OCI-M2 (cell line): ENCODE measurements at regions not wholly inside any gene's neighbourhood (a gene's known extent, or its start where the extent isn't known, plus 50 kb on each side); places are given as distances from the start of the nearest gene placed in this dataset.

Source experiments
- DNase-seq: peaks from one replicate; lab custom pipeline; 2025; ENCODE audit not compliant: unreplicated experiment; lab: John Stamatoyannopoulos, UW

DNA sequence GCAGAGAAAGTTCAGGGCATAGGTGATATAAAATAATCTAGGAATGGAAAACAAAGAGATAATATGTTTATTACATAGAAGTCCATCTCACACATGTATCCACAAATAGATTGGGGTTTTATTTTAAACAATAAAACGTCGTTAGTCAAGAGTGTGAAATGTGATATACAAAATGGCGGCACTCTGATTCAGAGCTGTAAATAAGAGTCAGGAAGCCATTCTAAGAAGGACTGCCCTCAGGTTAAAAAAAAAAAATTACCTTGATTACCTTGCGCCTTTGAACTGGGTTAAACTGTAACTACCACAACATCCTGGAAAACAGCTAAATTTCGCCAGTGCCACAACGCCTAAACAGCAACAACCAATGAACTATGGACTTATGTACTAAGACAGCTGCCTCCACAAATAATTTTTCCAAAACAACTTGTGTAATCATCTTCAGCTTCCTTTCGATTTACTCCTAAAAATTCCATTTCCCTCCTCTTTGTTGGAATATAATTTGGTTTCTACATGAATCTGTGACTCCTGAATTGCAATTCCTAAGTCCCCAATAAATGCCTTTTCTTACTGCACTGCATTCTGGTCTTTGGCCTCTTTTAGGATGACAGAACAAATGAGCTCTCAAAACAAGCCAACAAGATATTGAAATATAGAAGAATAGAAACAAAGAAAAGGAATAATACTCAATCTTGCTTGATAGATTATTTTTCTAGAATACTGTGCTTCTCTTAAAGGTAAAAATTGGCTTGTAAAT is 1019.5 kb upstream of the MAP3K7 start:
- DNase-seq = no peak

GRCh38 chr6:91600561-91600960 is 1013.7 kb upstream of the MAP3K7 start:
- no peak for DNase-seq

DNA sequence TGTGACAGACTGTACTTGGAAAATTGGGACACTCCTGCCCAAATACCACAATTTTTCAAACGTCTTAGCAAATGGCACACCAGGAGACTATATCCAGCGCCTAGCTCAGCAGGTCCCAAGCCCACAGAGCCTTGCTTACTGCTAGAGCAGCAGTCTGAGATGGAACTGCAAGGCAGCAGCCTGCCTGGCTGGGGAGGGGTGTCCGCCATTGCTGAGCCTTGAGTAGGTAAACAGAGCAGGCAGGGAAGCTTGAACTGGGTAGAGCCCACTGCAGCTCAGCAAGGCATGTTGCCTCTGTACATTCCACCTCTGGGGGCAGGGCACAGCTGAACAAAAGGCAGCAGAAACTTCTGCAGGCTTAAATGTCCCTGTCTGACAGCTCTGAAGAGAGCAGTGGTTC is 1003.3 kb upstream of the MAP3K7 start:
- DNase-seq = no peak

DNA sequence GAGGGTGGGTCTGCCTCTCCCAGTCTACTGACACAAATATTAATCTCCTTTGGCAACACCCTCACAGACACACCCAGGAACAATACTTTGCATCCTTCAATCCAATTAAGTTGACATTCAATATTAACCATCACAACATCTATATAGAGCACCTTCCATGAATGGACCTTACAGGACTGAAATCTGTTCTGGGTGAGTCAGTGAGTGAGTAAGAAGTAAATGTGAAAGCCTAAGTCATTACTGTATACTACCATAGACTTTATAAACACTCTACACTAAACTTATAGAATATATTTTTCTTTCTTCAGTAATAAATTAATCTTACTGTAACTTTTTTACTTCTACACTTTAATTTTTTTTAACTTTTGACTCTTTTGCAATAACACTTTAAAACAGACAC is 993.8 kb upstream of the MAP3K7 start:
- DNase-seq = no peak

DNA sequence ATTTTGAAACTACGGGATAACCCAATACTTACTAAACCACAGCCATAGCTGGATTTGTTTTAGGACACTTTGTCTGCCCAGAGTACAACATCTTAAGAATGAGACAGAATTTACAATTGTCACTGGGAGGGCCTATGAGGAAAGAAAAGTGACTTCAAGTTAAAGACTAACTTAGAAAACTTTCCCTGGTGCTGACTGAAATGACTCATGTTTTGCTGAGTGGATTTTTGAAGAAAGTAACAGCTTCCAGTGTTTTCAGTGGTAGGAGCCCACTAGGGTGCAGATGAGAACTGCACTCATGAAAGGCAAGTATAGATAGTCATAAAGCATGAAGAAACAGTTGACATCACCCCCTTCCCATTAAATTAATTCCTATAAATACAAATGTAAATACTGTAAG is 988.2 kb upstream of the MAP3K7 start:
- no peak for DNase-seq

- DNase-seq = no peak
These were observed 987.0 kb upstream of the MAP3K7 start for GRCh38 chr6:91573826-91574416.

DNA sequence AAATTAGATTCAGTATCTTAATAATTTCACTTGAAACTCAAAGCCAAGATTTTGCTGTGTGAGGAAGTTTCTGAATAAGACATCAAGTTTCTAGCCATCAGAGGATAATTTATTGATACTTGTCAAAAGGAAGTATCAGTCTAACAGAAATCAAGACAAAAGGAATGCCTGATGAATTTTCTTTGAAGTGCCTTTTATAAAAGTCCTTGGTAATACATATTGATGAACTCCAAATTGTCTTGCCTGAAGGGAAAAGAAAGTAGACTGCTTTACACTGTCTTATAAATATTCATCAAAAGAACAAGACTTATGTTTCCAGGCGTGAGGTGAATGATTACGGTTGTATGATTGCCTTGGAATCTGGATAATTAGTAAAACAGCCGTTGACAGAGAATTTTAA is 986.0 kb upstream of the MAP3K7 start:
- no peak for DNase-seq

GRCh38 chr6:91569071-91569470 is 982.2 kb upstream of the MAP3K7 start:
- no peak for DNase-seq

DNA sequence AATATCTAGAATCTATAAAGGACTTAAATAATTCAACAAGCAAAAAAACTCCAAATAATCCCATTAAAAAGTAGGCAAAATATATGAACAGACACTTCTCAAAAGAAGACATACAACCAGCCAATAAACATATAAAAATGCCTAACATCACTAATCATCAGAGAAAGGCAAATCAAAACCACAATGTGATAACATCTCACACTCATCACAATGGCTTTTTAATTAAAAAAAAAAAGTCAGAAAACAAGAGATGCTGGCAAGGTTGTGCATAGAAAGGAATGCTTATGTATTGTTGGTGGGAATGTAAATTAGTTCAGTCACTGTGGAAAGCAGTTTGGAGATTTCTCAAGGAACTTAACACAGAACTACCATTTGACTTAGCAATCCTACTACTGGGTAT is 979.6 kb upstream of the MAP3K7 start:
- DNase-seq = no peak

GRCh38 chr6:91565207-91565606 is 978.3 kb upstream of the MAP3K7 start:
- DNase-seq = no peak

DNA sequence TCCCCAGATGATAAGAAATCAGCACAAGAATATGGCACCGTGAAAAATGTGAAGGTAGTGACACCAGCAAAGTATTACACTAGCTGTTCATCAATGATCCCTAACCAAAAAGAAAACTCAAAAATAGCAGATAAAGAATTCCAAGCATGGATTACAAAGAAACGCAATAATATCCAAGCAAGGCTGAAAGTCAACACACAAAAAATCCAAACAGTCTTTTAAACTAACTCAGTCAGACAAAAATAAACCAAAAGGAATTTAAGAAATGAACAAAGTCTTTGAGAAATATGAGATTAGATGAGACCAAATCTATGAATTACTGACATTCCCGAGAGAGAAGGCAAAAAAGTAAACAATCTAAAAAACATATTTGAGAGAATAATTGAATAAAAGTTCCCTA is 976.1 kb upstream of the MAP3K7 start:
- DNase-seq = no peak

DNA sequence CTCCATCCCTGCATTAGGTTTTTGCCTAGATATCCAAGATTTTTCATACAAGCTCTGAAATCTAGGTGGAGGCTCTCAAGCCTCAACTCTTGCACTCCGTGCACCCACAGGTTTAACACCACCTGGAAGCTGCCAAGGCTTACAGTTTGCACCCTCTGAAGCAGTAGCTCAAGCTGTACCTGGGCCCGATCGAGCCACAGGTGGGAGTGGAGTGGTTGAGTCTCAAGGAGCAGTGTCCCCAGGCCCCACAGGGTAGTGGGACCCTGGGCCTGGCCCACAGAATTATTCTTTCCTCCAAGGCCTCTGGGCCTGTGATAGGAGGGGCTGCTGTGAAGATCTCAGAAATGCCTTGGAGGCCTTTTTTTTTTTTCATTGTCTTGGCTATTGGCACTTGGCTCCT is 973.5 kb upstream of the MAP3K7 start:
- DNase-seq = no peak

GRCh38 chr6:91540902-91541301 is 954.0 kb upstream of the MAP3K7 start:
- no peak for DNase-seq

DNA sequence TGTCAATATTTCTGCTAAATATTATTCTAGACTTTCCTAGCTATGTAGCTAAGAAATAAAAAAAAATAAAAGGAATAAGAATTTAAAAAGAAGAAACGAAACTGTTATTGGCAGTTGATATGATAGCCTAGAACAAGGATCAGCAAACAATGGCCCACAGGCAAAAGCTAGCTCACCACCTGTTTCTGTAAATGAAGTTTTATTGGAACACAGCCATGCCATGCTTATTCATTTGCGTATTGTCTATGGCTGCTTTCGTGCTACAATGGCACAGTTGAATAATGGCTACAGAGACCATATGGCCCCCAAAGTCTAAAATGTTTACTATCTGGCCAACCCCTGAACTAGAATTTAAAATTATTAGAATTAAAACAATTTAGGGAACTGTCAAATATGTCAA is 952.6 kb upstream of the MAP3K7 start:
- no peak for DNase-seq

DNA sequence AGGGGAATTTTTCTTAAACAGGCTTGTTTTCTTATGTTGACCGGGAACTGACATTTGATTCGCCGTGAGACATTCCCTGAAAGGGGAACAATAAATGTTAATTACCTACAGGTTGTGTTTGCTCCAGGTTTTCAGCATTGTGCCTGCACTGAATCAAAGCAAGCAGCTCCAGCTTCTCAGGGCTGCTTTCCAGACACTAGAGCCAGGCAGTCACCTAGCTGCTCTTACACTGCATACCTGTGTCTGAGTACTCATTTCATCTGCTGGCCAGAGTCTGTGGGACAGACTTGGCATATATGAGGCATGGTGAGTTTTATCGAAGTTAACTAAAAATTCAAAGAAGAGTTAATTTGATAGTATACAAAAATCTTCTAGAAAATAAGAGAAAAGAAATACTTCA is 951.8 kb upstream of the MAP3K7 start:
- no peak for DNase-seq

DNA sequence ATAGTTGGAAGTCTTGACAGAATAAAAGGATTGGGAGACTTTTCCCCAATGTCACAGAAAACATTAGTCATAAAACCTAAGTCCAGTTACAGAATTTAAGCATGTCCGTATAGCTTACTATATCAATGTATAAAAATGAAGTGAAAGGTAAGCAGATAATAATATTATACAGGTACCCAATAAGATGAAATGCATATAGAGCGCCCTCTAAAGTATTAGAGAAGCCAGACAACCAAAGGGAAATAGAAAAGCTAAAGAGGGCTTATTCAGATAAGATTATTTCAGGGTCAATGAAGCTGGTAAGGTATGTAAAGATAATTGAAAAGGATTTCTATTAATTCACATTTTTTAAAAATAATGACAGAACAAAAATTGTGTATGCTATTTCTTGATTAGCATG is 947.7 kb upstream of the MAP3K7 start:
- DNase-seq = no peak

DNA sequence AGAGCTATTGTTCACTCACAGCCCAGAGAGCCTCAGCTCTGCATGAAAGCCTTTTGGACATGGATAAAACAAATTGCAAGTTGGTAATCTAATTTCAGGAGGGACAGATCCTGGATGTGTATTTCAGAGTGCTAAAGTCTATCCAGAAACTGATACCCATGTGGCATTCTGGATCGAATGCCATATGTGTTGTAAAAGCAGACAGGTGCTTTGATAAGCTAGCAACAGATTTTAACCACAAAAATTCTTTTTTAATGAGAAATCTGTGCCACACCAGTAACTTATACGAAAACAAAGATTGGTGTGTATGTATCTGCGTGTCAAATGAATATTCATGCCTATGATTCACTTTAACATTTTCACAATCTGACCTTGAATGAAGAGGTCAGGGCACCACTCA is 936.6 kb upstream of the MAP3K7 start:
- DNase-seq = no peak

DNA sequence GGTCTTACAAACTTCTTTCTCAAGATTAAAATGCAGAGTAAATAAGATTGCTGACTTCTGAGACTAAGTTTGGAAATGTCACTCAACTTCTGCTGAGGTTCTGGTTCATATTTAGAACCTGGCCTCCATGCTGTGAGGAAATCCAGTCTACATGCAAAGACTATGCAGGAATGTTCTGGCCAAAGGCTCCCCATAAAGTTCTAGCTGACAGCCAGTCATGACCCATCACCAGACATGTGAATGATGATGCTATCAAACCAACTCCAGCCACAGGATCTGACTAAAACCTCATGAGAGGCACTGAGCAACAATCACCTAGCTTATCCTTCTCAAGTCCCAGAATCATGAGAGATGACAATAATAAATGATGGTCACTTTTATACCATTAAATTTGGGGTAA is 935.1 kb upstream of the MAP3K7 start:
- no peak for DNase-seq

DNA sequence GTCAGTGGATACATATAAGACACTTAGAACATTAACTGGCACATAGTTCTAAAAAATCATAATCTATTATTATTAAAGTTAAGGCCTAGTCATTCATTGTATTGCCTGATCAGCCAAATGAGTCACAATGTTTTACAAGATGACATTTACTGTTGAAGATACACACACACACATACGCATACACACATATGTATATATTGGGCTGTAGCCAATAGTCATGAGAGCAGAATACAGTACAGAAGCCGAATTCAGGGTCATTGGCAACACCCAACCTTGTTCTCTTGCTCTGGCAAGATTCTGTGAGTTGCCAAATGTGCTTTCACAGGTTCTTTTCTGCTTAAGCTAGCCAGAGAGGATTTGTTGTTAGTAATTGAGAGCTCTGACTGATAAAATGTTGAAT is 922.8 kb upstream of the MAP3K7 start:
- no peak for DNase-seq

DNA sequence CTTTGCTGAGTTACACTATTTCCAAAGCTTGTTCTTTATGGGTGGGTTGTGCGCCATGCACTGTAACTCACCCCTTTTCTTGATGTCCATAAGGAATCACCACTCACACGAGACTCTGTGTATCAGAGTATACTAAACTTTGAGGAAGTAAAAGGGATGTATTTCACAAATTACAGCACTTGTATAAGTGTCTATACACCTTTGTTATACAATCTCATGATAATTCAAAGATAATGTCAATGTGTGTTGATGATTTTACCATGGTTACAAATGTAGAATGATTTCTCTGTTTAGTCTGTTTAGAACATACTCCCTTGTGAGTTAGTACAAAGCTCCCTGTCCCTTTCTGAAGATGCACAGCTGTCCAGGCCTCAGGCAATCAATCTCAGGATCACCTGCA is 922.2 kb upstream of the MAP3K7 start:
- no peak for DNase-seq

- DNase-seq = no peak
These were observed 919.6 kb upstream of the MAP3K7 start for GRCh38 chr6:91506509-91506908.

DNA sequence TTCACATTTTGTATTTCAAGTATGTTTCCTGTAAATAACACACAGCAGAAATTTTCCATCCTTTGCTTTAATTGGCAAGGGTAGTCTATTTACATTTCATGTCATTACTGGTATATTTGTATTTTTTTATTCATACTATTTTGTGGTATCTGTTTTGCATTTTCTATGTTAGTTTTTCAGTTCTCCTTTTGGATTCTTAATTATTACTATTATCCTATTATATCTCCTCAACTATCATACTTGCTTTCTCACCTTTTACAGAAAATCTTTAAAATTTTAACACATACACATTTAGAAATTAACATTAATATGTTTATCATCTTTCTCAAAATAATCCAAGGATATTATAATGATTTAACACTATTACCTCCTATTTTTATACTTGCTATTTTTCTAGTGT is 918.3 kb upstream of the MAP3K7 start:
- no peak for DNase-seq

DNA sequence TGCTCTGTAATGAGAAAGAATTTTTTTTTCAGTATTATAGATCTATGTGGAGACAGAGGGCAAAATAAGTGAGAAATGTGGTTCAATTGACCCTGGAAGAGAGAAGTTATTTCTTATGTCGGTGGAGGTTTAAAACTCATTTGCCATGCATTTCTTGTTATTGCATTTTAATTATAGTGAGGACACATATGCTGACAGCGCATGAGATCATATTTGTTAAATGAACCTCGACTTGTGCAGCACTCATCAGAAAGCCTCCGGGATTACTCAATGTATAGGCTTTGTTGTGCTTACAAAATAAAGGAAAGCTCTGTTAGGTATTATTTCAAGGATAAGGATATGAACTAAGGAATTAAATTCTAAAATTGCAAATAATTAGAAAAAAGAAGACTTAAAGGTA is 915.1 kb upstream of the MAP3K7 start:
- DNase-seq = no peak
